NB4 (cell line): ENCODE measurements at regions not wholly inside any gene's neighbourhood (a gene's known extent, or its start where the extent isn't known, plus 50 kb on each side); places are given as distances from the start of the nearest gene placed in this dataset.

Experiments used
- CTCF ChIP-seq: IDR thresholded peaks from one replicate; pipeline ENCODE4 v1.5.1; 2012; ENCODE audit warnings: low read depth, low read length
- POLR2A ChIP-seq: IDR thresholded peaks from 2 replicates; pipeline ENCODE4 v1.6.1; 2011; ENCODE audit warnings: mild to moderate bottlenecking; ENCODE audit not compliant: insufficient read length; ENCODE audit errors: extremely low read depth
- TF ChIP-seq, protein P1 (sequence below): IDR thresholded peaks from 2 replicates; pipeline ENCODE4 v1.6.1; 2011; ENCODE audit warnings: low read depth, low read length

- TF ChIP-seq CTCF (no peak), POLR2A (no peak)
- TF ChIP-seq, protein P1, sequence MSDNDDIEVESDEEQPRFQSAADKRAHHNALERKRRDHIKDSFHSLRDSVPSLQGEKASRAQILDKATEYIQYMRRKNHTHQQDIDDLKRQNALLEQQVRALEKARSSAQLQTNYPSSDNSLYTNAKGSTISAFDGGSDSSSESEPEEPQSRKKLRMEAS: no peak
Measured at GRCh38 chr5:115415143-115415491, 118.7 kb upstream of the CCDC112 start.
